Natural killer cell (primary cell): ENCODE measurements at regions not wholly inside any gene's neighbourhood (a gene's known extent, or its start where the extent isn't known, plus 50 kb on each side); places are given as distances from the start of the nearest gene placed in this dataset.

Source experiments
- ATAC-seq, 3 donors: fragments of 150-1000 bp in 2 of 3; fragments of 200-7000 bp in 1 of 3; cut with Tn5 transposase; 1 replicate in 1 of 3; 2 replicates in 2 of 3; pipeline ENCODE4 v1.10.0; 2021; ENCODE audit warnings: mild to moderate bottlenecking in 2 of 3, moderate library complexity in 2 of 3
- DNase-seq, 2 donors: peaks; one replicate each; pipeline versions ENCODE4 v3.0.0 to v3.0.0-alpha.2; 2013 to 2021; ENCODE audit warnings: mixed read lengths in 1 of 2
- H3K27ac ChIP-seq: one replicate; pipeline ENCODE4 v1.5.1; 2013; ENCODE audit warnings: mild to moderate bottlenecking, low read length
- H3K27me3 ChIP-seq: one replicate; pipeline ENCODE4 v1.6.1; 2013; ENCODE audit warnings: low read length; ENCODE audit not compliant: control insufficient read depth, insufficient read depth
- H3K36me3 ChIP-seq: one replicate; pipeline ENCODE4 v1.6.1; 2013; ENCODE audit warnings: low read length; ENCODE audit not compliant: control insufficient read depth, insufficient read depth
- H3K4me1 ChIP-seq: one replicate; pipeline ENCODE4 v1.6.1; 2013; ENCODE audit warnings: low read length; ENCODE audit not compliant: control insufficient read depth, insufficient read depth
- H3K4me3 ChIP-seq: one replicate; pipeline ENCODE4 v1.5.1; 2013; ENCODE audit warnings: low read length
- H3K9me3 ChIP-seq: one replicate; pipeline ENCODE4 v1.6.1; 2013; ENCODE audit warnings: low read length; ENCODE audit not compliant: control insufficient read depth, insufficient read depth
- H3K27ac Mint-ChIP-seq, 2 donors: one replicate each; pipeline ENCODE4 v1.8.0; 2022; ENCODE audit warnings: mild to moderate bottlenecking in 2 of 2, mixed read lengths in 2 of 2, moderate library complexity in 1 of 2
- H3K27me3 Mint-ChIP-seq, 2 donors: one replicate each; pipeline ENCODE4 v1.8.0; 2022; ENCODE audit warnings: low read depth in 2 of 2, mixed read lengths in 2 of 2
- H3K36me3 Mint-ChIP-seq: one replicate; pipeline ENCODE4 v1.8.0; 2022; ENCODE audit warnings: mixed read lengths
- H3K4me1 Mint-ChIP-seq, 2 donors: one replicate each; pipeline ENCODE4 v1.8.0; 2022; ENCODE audit warnings: mixed read lengths in 2 of 2
- H3K4me3 Mint-ChIP-seq: one replicate; pipeline ENCODE4 v1.8.0; 2022; ENCODE audit warnings: mild to moderate bottlenecking, moderate library complexity, mixed read lengths
- H3K9me3 Mint-ChIP-seq, 2 donors: one replicate each; pipeline ENCODE4 v1.8.0; 2022; ENCODE audit warnings: mixed read lengths in 2 of 2
- WGBS: methylation state at CpG from one replicate; pipeline ENCODE4 v1.1.7; 2013; ENCODE audit warnings: missing lambda C conversion rate; ENCODE audit not compliant: insufficient coverage; 5-methylcytosine and 5-hydroxymethylcytosine counted together
- intact Hi-C: fragments of 100-400 bp; cut with micrococcal nuclease; formaldehyde crosslinking; loops from one replicate; pipeline ENCODE4 v1.14.2; 2022
- TF ChIP-seq, protein P1 (sequence below): fragments of 200-600 bp; IDR thresholded peaks from one replicate; pipeline ENCODE4 v1.8.0; 2022; ENCODE audit warnings: antibody characterized with exemption

DNA sequence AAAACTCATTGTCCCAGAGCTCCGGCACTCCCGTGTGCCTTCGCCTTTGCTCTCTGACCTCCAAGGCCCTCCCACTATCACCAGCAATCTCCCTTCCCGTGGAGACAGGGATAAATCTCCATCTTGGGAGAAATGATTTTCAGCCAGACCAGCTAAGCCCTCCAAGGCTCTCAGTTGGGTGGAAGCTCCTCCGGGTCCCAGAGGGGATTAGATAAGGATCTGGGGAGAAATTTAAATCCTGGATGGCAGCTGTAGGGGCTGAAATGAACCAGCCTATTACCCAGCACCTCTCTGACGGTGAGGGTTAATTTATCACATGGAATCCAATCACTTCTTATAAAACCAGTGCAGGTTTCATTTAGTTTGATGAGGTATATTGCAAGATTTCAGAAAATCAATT, 366.2 kb downstream of the FBXW7 start:
- H3K4me3 Mint-ChIP-seq, result no peak overlapping the region
- Histone ChIP-seq H3K9me3 (no peaks in the 10 kb centered on the region), H3K4me3 (no peak overlapping the region), H3K36me3 (no peaks in the 10 kb centered on the region), H3K27ac (no peak overlapping the region), H3K4me1 (no peaks in the 10 kb centered on the region), H3K27me3 (no peaks in the 10 kb centered on the region)
- ATAC-seq, result no peak
- no peaks in the 10 kb centered on the region for H3K9me3 Mint-ChIP-seq
- no peaks in the 10 kb centered on the region for H3K4me1 Mint-ChIP-seq
- TF ChIP-seq, protein P1, sequence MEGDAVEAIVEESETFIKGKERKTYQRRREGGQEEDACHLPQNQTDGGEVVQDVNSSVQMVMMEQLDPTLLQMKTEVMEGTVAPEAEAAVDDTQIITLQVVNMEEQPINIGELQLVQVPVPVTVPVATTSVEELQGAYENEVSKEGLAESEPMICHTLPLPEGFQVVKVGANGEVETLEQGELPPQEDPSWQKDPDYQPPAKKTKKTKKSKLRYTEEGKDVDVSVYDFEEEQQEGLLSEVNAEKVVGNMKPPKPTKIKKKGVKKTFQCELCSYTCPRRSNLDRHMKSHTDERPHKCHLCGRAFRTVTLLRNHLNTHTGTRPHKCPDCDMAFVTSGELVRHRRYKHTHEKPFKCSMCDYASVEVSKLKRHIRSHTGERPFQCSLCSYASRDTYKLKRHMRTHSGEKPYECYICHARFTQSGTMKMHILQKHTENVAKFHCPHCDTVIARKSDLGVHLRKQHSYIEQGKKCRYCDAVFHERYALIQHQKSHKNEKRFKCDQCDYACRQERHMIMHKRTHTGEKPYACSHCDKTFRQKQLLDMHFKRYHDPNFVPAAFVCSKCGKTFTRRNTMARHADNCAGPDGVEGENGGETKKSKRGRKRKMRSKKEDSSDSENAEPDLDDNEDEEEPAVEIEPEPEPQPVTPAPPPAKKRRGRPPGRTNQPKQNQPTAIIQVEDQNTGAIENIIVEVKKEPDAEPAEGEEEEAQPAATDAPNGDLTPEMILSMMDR, result no peak
- H3K27me3 Mint-ChIP-seq, result peaks cover 11 to 18% of the 10 kb centered on the region in 2 donors
- H3K36me3 Mint-ChIP-seq, result no peaks in the 10 kb centered on the region
- DNase-seq, result no peak
- H3K27ac Mint-ChIP-seq, result no peak overlapping the region
- WGBS, result 53% methylated on average over 5 of the region's 6 CpGs
- intact Hi-C loops, result no loop called here

DNA sequence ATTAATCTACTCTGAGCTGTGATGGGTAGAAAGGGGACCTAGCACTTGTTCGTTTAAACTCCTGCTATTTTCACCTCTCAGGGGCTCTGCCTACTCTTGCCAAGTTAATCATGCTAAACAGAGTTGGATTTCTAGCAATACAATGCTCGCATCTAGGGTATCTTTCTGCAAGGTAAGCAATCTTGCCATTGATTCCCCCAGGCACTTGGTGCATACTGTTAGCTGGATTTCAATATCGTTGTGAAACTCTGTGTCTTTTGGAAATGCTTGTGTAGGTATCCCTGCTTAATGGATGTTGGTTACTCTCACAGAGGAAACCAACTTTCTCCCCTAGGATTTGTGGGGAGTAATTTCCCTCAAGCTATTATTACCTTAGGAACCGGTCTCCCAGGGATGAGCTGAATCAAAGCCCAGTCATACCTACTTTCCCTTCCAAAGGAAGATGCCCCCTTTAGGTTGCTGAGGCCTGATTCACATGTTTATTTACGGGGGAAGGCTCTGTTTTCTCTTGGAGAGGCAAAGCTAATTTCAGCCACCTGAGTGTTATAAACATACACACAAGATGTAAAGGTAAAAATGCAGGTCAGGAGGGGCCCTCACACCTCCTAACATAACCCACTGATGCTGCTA, 366.8 kb downstream of the FBXW7 start:
- Mint-ChIP-seq H3K4me3 (no peak overlapping the region), H3K4me1 (no peaks in the 10 kb centered on the region), H3K9me3 (no peaks in the 10 kb centered on the region), H3K27ac (no peak overlapping the region), H3K27me3 (peaks cover 16 to 21% of the 10 kb centered on the region in 2 donors), H3K36me3 (no peaks in the 10 kb centered on the region)
- H3K4me3 ChIP-seq, result no peak overlapping the region
- DNase-seq (no peak), ATAC-seq (no peak)
- H3K36me3 ChIP-seq, result no peaks in the 10 kb centered on the region
- no peaks in the 10 kb centered on the region for H3K27me3 ChIP-seq
- no peak overlapping the region for H3K27ac ChIP-seq
- H3K9me3 ChIP-seq, result no peaks in the 10 kb centered on the region
- TF ChIP-seq, protein P1, result no peak
- 70% methylated on average over 5 of the region's 5 CpGs for WGBS
- intact Hi-C loops, result no loop called here
- H3K4me1 ChIP-seq, result no peaks in the 10 kb centered on the region

DNA sequence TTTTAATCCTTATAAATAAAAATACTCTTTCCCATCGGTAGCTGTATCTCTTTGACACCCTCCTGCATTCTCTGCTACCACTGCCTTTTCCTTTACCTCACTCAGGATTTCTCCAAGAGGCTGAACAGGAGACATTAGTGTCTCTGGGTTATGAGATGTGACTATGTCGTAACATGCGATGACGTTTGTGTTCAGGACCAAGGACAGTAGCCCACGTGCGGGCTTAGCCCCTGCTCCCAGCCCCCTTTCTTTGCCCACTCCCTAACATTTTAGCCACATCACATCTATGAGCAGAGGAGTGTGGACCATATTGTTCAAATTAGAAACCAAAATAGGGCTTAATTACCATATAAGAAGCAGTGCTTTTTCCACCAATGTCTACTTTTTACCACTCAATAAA, 369.3 kb downstream of the FBXW7 start:
- Histone ChIP-seq H3K4me1 (no peaks in the 10 kb centered on the region), H3K36me3 (no peaks in the 10 kb centered on the region), H3K27me3 (no peaks in the 10 kb centered on the region), H3K27ac (no peak overlapping the region), H3K4me3 (no peak overlapping the region), H3K9me3 (no peaks in the 10 kb centered on the region)
- intact Hi-C loops, result no loop called here
- no peaks in the 10 kb centered on the region for H3K4me1 Mint-ChIP-seq
- WGBS, result 58% methylated on average over 4 of the region's 6 CpGs
- H3K4me3 Mint-ChIP-seq, result no peak overlapping the region
- H3K27me3 Mint-ChIP-seq, result peaks cover 23 to 25% of the 10 kb centered on the region in 2 donors
- H3K9me3 Mint-ChIP-seq, result no peaks in the 10 kb centered on the region
- TF ChIP-seq, protein P1, result no peak
- no peaks in the 10 kb centered on the region for H3K36me3 Mint-ChIP-seq
- peak in 1 of 2 donors; percentile 22 for DNase-seq
- ATAC-seq, result no peak
- H3K27ac Mint-ChIP-seq, result no peak overlapping the region

DNA sequence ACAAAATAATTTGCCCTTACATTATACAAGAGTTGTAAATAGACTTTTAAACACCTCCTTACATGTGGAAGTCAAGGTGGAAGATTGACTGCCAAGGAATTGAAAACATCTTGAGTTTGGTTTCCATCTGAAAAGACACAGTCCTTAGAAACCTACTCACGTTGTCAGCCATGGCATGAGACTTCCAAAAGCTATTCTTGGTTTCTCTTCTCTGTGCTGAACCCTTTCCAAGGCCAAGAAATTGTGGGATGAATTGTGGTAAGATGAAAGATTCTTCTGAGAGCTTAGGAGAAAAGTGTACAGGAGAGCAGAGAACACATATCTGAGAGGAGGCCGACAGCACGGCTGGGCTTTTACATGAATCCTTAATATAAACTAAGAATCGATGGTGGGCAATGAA, 370.0 kb downstream of the FBXW7 start:
- TF ChIP-seq, protein P1, result no peak
- intact Hi-C loops, result no loop called here
- Histone ChIP-seq H3K4me3 (no peak overlapping the region), H3K4me1 (no peaks in the 10 kb centered on the region), H3K27ac (no peak overlapping the region), H3K36me3 (no peaks in the 10 kb centered on the region), H3K27me3 (no peaks in the 10 kb centered on the region), H3K9me3 (no peaks in the 10 kb centered on the region)
- H3K27me3 Mint-ChIP-seq, result peaks cover 25 to 27% of the 10 kb centered on the region in 2 donors
- no peak overlapping the region for H3K27ac Mint-ChIP-seq
- no peaks in the 10 kb centered on the region for H3K4me1 Mint-ChIP-seq
- H3K4me3 Mint-ChIP-seq, result no peak overlapping the region
- no peak for DNase-seq
- 97% methylated on average over 4 of the region's 4 CpGs for WGBS
- no peaks in the 10 kb centered on the region for H3K36me3 Mint-ChIP-seq
- H3K9me3 Mint-ChIP-seq, result no peaks in the 10 kb centered on the region
- no peak for ATAC-seq
